HG03103 (cell line): ENCODE measurements at regions not wholly inside any gene's neighbourhood (a gene's known extent, or its start where the extent isn't known, plus 50 kb on each side); places are given as distances from the start of the nearest gene placed in this dataset.

Experiments
- ATAC-seq: cut with Tn5 transposase; IDR thresholded peaks from one replicate; pipeline ENCODE4 v1.9.1; 2021; ENCODE audit warnings: low read depth; ENCODE audit not compliant: unreplicated experiment

DNA sequence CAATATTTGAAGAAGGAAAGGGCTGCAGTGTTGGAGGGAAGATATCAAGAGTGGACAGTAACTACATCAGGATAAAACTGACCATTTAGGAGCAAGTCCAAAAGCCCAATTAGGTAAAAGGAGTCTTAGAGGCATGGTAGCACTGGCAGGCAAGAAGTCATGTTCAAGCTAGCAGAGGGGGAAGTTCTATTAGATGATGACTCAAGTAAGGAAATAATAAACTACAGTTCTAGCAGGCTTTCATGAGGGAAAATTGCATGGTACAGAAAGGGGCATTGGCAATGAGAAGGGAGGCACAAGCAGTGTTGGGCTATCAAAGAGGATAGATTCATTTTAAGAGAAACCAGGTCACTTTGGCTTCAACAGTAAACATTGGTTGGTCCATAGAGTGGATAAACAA lies 156.1 kb upstream of the PTPRK start:
- no peak for ATAC-seq

DNA sequence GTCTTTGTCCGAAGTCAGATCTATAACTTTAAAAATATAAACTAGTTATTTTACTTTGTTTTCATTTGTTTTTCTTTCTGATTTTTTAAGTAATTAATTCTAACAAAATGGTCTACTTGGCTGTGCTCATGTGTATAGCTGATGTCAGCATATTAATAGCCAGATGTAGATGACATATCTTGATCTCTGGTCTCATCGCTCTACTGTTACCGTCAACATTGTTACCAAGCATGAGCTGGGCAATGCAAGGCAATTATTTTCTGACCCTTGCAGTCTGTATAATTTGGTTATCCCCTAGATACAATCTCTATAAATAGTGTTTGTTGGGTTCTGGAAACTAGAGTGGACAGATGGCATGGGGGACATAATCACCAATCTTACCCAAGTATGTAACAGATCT lies 151.6 kb upstream of the PTPRK start:
- ATAC-seq: no peak

DNA sequence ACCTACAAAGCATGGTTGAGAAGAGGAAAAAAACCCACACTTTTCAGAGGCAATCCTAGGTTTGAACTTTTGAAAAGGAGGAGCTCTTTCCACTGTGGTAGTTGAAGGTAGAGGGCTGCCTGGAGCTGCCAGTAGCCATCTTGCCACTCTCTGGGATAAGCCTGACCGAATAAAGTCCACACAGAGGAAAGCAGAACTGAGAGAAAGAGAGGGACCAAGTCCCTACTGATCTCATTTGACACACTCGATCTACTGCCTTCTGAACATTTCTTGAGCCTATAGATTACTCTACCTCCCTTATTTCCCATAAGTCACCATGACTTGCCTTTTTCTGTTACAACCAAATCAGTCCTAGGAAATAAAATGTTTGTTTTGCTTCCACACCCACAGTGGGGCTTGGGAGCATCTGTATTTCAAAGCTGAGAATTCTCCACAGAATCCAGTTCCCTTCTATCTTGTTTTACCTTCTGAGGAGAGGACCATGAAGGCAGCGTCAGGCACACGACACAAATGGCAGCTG lies 147.0 kb upstream of the PTPRK start:
- ATAC-seq: no peak

DNA sequence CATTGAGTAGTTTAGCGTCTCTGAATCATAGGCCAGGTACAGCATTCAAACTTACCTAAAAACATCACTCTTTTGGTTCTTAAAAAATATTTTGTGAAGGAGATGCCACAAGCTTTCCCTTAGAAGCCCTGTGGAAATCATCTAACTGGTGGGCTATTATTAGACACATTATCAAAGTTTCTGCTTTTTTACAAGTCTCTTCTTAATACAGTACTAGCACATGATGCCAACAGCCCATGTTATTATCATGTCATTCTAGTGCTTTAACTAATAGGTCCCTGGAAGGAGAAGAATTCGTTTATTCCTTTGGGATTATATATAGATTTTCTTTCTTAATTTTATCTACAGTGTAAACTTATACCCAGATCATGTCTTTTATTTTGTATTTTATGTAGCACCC lies 146.0 kb upstream of the PTPRK start:
- no peak for ATAC-seq

DNA sequence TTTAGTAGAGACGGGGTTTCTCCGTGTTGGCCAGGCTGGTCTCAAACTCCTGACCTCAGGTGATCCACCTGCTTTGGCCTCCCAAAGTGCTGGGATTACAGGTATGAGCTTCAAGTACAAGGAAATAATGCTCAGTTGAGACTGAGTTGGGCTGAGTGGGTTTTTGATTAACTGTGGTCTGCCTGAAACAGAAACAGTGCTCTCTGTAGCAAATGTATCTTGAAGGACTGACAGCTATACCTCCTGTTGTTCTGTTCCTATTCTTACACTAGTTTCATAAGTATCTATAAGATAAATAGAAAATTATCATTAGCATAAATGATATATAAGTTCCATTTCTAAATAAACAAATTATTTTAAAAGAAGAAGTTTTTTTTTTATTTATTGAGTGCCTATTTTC lies 142.8 kb upstream of the PTPRK start:
- no peak for ATAC-seq

DNA sequence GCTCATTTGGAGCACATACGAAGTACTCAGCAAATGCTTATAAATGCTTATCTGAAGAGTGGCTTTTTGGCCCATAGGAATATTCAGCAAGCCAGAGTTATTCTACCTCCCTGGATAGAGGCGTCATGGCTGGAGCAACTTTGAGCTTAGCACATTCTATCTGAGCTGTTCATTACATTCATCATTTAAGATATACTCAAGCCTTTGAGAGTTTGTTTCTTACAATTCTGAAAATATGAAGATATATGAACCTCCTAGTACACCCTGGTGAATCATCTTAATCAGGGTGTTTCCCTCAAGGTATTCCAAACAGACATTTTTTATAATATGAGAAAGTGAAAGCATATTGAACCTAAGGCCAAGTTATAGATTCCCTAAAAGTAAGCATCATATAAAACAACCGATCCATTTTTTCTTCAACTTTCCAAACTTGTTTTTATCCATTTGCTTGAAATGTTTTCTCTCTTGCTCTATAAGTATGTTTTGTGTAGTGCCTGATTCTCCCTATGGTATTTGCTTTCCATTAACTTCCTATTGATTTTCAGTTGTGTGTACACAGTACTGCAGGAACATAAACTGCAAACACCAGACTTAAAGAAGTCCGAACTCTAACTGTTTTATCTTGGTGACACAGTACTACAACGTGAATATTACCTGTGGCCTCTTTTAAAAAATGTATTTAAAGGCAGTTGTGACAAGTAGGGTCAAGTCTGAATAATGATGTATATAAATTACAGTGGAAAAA lies 139.7 kb upstream of the PTPRK start:
- no peak for ATAC-seq

DNA sequence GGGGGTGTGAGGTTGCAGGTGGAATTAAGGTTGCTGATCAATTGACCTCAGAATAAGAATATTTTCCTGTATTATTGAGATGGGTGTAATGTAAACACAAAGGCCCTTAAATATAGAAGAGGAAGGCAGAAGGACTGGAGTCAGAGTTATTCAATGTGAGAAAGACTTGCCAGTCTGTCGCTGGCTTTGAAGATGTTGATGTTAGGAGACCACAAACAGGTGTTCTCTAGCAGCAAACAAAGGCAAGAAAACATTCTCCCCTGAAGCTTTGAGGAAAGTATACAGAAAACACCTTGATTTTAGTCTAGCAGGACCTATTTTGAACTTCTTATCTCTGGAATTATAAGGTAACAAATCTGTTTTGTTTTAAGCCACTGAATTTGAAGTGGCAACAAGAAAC lies 138.9 kb upstream of the PTPRK start:
- no peak for ATAC-seq

DNA sequence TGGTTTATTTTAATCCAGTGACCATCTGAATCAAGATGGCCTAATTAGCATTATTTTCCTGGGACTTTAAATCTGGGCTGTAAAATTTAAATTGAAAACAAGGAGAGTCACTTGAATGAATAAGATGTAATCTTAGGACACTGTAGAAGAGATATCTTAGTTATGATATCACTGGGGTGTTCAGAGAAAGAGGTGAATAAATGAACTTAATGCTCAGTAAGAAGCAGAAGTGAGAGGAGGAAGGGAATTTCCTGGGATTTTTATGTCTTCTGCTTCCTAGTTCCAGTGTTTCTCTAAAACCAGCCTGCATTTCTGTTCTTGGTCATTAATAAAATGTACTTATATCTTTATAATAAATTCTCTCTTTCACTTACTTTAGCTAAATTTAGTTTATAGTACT lies 136.8 kb upstream of the PTPRK start:
- ATAC-seq: no peak

DNA sequence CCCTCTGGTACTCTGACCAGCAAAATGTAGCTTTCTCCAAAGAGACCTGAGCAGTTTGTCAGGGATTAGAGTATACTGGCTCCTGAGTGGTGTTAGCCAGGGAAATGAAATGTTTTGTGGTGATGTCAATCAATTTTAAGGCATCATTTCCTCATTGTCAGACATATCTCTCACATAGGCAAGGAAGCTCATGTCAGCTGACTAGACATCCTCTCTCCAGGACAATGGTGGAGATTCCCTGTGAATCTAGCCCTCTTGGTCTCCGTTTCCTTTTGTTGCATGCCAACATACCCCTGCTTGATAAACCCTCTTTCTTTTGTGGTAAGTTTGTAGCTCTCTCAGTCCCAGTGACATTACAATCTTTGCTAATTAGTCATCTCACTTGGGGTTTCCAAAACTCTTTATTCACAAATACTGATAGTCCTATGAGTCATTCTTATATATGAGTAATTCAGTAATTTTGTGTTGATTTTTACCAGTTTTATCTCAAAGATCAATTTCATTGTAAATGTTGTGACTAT lies 135.6 kb upstream of the PTPRK start:
- ATAC-seq: peak; percentile 65

DNA sequence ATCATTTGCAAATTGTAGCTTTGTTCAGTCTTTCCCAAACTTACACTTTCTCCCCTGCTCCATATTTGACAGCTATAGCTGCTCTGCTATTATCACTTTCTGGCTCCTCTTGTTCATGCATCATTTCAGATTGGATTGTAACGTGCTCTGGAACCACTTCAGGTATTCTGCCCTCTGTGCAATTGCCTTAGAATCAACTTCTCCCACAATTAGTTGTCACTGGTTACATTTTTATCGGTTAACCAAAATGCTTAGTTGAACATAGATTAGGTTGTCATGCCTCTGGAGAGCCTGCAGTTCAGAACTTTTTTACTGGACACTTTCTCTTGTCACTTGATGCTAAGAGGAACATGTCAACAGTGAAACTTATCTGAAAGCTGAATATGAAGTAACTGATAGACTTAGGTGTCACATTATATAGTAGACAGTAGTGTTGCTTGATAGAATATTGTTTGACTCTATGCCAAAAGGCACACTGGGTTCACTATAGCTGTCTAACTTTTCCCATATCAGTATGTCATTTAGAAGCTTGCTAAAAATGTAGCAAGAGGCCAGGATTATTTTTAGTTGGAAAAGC lies 127.7 kb upstream of the PTPRK start:
- no peak for ATAC-seq

DNA sequence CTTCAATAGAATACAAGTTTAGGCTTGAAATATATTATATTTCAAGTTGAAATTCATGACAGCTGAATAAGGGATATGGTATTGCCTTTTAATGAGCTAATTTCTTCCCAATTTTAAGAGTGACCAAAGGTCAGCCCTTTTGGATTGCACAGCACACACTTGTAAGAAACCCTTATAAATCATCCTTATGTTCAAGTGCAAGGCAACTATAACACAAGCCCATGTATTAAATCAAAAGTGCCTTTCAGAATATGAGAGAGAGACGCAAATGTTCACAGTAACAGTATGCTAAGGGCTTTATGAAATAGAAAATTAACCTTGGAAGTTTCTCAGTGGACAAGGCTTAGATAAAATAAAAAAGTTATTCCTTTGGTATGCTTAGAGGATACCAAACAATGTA lies 121.7 kb upstream of the PTPRK start:
- ATAC-seq: no peak

DNA sequence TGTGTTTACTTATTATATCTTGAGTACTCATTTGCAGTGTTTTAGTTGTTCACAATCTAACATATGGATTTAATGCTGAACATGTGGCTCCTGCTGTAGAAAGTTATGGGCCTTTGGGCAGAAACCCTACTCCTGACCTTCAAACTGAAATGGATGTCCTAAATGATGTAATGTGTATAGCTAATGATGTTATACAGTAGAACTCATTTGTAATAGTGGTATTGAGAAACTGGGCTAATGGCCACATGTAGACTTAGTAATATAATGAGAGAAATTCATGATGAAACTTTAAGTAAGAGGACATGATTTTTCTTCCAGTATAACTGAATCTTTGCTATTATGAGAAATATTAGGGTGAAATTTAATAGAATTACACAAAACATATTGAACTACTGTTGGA lies 121.3 kb upstream of the PTPRK start:
- no peak for ATAC-seq

DNA sequence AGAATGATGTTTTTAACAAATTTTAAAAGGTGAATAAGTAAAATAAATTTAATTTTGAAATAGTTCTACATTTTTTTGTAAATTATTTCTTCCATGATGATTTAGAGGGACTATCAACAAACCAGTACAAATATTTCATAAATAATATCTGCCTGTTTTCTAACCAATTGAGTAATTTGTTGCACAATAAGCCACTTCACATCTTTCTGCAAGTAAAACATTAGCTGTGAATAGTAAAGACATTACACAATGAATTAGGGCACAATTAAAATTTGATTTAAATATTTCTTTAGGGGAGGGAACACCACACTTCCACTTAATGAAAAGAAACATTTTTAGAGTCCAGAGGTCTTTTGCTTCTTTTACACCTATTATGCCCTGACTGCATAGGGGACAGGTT lies 118.4 kb upstream of the PTPRK start:
- ATAC-seq: no peak

DNA sequence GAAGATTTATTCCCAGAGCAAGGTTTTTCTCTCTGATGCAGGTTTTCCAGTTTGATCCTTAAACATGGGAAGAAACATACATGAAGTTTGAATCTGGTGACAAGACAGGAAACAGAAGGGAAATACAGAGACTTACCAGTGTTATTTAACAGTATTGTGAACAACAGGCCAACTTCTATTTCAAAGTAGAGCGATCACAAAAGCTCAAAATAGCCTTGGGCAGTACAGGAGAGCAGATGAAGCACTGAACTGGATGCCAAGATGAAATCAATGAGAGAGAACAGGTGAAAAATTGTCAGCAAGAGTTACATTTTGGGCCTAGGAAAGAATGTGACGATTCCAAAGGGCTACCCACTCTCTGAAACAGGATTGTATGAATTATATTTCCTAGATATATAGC lies 114.8 kb upstream of the PTPRK start:
- no peak for ATAC-seq

DNA sequence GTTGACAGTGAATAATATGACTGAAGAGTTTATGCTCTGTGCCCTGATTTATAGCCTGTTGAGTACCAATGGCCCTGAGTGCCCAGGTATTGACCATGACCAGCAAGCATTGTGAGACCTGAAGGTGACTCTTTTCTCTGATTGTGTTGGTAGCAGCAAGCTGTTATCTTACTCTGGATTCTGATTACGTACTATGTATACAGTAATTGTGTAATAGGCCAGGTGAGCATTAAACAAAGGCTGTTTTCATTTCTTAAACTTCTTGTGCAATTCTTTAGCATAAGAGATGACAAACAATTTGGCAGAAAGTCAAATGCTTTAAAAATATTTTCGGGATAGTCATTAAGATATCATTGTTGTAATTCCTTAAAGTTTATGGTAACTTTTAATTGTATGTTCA lies 111.7 kb upstream of the PTPRK start:
- ATAC-seq: no peak

DNA sequence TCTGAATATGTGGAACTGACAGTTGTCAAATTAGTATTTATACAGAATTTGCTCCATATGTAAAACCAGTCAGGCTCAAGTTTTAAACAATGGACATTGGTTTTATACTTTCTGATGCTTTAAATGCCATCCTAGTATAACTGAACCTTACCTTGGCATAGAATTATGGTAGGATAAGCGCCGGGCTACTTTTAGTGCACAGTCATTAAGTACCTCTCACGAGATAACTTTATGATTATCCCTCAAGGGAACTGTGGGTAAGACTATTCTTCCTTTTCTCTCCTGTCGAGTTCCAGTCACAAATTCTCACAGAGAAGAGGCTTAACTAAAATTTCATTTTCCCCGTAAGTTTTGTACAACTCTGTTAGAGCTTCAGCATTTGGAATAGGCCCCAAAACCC lies 110.6 kb upstream of the PTPRK start:
- no peak for ATAC-seq

DNA sequence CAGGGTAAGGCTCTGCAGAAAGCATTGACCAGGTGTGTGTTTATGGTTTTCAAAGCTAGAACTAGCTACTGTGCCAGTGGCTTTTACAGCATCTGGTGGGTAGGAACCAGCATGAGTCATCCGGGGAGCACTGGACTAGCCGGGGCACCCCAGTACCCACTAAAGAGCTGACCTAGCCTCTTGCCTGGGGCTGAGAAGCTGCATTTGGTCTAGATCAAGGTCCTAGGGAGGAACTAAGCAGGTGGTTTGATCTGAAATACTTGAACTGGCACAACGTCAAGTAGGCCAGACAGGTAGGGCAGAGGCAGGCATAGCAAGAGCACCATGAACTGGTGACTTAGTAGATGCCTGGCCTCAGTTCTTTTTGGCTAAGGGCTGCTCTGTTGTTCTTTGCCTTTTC lies 109.8 kb upstream of the PTPRK start:
- ATAC-seq: no peak

DNA sequence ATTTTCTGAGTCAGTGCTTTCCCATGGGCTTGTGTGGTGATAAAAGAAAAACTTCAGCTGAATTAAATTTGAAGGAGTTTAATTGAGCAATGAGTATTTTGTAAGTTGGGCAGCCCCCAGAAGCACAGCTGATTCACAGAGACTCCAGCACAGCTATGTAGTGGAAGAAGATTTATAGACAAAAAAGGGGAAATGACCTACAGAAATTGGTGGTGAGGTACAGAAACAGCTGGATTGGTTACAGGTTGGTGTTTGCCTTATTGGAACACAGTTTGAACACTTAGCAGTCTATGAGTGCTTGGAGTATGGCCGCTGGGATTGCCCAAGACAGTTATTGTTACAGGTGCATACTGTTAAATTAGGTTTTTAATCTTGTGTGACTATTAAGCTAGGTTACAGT lies 96.9 kb upstream of the PTPRK start:
- no peak for ATAC-seq

DNA sequence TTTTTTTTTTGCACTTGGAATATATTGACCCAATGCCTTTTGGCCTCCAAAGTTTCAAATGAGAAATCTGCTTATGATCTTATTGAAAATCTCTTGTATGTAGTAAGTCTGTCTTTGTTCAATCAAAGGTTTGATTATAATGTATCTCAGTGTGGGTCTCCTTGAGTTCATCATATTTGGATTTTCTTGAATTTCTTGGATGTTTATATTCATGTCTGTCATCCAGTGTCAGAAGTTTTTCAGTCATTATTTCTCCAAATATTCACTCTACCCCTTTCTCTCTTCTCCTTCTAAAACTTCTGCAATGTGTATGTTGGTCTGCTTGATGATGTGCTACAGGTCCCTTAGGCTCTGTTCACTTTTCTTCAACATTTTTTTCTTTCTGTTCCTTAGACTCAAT lies 95.9 kb upstream of the PTPRK start:
- no peak for ATAC-seq

DNA sequence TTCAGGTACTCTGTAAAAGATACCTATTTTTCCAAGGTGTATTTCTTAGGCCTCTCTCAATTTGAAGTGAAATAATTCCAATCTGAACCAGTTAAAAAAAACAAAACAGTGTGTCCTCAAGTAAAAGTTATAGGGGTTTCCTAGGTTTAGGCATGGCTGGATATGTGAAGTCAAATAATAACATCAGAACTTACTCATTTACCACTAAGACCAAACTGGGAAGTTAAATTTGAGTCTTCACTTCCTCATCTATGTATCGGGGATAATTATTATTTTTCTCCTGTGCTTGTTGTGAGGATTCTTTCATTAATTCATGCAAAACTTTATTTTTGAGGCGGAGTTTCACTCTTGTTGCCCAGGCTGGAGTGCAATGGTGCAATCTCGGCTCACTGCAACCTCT lies 86.2 kb upstream of the PTPRK start:
- ATAC-seq: no peak

DNA sequence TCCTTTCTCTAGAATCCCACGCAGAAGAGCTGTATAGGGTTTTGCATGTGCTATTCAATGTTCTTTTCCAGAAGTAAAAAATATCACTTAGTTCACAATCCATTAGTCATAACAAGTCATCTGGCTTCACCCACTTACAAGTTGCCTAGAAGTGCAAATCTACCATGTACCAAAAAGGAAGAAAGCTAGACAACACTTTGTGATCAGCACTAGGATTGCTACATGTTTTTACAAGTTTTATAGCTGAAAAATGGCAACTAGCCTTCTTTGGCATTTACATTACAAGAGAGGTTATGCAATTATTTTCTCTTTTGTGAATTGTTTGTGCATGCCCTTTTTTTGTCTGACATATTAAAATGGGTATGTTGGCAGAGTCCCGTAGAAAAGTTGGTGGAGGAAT lies 85.6 kb upstream of the PTPRK start:
- no peak for ATAC-seq

DNA sequence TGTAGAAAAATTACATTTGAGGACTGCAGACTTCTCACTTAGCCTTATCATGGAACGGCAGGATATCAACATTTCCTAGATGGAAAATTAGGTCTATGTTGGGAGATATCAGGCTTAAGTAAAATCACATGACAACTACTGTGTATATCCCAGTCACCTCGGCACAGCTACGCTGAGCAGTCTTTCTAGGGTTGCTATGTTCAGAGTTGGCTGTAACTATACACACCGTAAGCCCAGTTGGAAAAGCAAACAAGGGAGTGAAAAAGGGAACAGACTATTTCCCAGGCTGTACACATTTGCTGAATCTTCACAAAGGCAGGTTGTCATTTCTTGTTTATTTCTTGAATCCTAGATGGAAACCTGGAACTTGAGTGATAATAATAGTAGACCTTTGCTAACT lies 80.7 kb upstream of the PTPRK start:
- ATAC-seq: no peak
